ENCODE measurements at regions not wholly inside any gene's neighbourhood (a gene's known extent, or its start where the extent isn't known, plus 50 kb on each side); places are given as distances from the start of the nearest gene placed in this dataset.

GRCh38 chr9:108262836-108263235, 593.0 kb downstream of the ACTL7B start:
- DNase-seq: no peak
- intact Hi-C loops (cut with micrococcal nuclease; ENCODE audit: unreplicated experiment): no loop called here
- Mint-ChIP-seq H3K4me1 (ENCODE audit: low read depth, unreplicated experiment) (no peaks in the 10 kb centered on the region), H3K36me3 (ENCODE audit: insufficient read depth, unreplicated experiment) (peaks cover 5% of the 10 kb centered on the region), H3K27me3 (ENCODE audit: insufficient read depth, unreplicated experiment) (no peaks in the 10 kb centered on the region), H3K4me3 (ENCODE audit: unreplicated experiment) (no peak overlapping the region), H3K27ac (ENCODE audit: unreplicated experiment) (no peak overlapping the region), H3K9me3 (ENCODE audit: unreplicated experiment) (peaks cover 8% of the 10 kb centered on the region)
- Histone ChIP-seq H3K27me3 (replicated peaks; ENCODE audit: control insufficient read depth, insufficient read depth, low read length) (no peaks in the 10 kb centered on the region), H3K4me1 (no peaks in the 10 kb centered on the region), H3K36me3 (ENCODE audit: control insufficient read depth, insufficient read depth, low read length) (no peaks in the 10 kb centered on the region), H3K9me3 (no peaks in the 10 kb centered on the region), H3K4me3 (ENCODE audit: low read depth, low read length) (no peak overlapping the region)
- no peak for TF ChIP-seq CTCF (IDR thresholded peaks at IDR 0.05; ENCODE audit: insufficient read depth in 1 of 2, low read depth in 1 of 2, low read length in 1 of 2, severe bottlenecking in 1 of 2, unreplicated experiment in 1 of 2)
- POLR2A ChIA-PET: no interaction called here
- no TSS peak for BruUV-seq (replicated peaks)
- CTCF ChIA-PET: no interaction called here

- Histone ChIP-seq H3K9me3 (no peaks in the 10 kb centered on the region), H3K36me3 (ENCODE audit: control insufficient read depth, insufficient read depth, low read length) (no peaks in the 10 kb centered on the region), H3K27me3 (replicated peaks; ENCODE audit: control insufficient read depth, insufficient read depth, low read length) (no peaks in the 10 kb centered on the region), H3K4me1 (no peaks in the 10 kb centered on the region; the same call in 1 of the 2 replicates), H3K4me3 (ENCODE audit: low read depth, low read length) (no peak overlapping the region)
- BruUV-seq (replicated peaks): no TSS peak
- intact Hi-C loops (cut with micrococcal nuclease; ENCODE audit: unreplicated experiment): no loop called here
- POLR2A ChIA-PET: no interaction called here
- no peak overlapping the region for H3K27ac Mint-ChIP-seq (ENCODE audit: unreplicated experiment)
- no peaks in the 10 kb centered on the region for H3K27me3 Mint-ChIP-seq (ENCODE audit: insufficient read depth, unreplicated experiment)
- no peaks in the 10 kb centered on the region for H3K4me1 Mint-ChIP-seq (ENCODE audit: low read depth, unreplicated experiment)
- no peak for TF ChIP-seq CTCF (IDR thresholded peaks at IDR 0.05; ENCODE audit: insufficient read depth in 1 of 2, low read depth in 1 of 2, low read length in 1 of 2, severe bottlenecking in 1 of 2, unreplicated experiment in 1 of 2)
- CTCF ChIA-PET: no interaction called here
- no peak for DNase-seq
- no peaks in the 10 kb centered on the region for H3K36me3 Mint-ChIP-seq (ENCODE audit: insufficient read depth, unreplicated experiment)
- H3K4me3 Mint-ChIP-seq (ENCODE audit: unreplicated experiment): no peak overlapping the region
- no peaks in the 10 kb centered on the region for H3K9me3 Mint-ChIP-seq (ENCODE audit: unreplicated experiment)
These were observed 595.7 kb downstream of the ACTL7B start for GRCh38 chr9:108259917-108260675.

GRCh38 chr9:108258640-108259039, 597.1 kb downstream of the ACTL7B start:
- intact Hi-C loops (cut with micrococcal nuclease; ENCODE audit: unreplicated experiment): no loop called here
- Mint-ChIP-seq H3K4me1 (ENCODE audit: low read depth, unreplicated experiment) (no peaks in the 10 kb centered on the region), H3K4me3 (ENCODE audit: unreplicated experiment) (no peak overlapping the region), H3K9me3 (ENCODE audit: unreplicated experiment) (no peaks in the 10 kb centered on the region), H3K36me3 (ENCODE audit: insufficient read depth, unreplicated experiment) (no peaks in the 10 kb centered on the region), H3K27ac (ENCODE audit: unreplicated experiment) (no peak overlapping the region), H3K27me3 (ENCODE audit: insufficient read depth, unreplicated experiment) (no peaks in the 10 kb centered on the region)
- no TSS peak for BruUV-seq (replicated peaks)
- TF ChIP-seq CTCF (IDR thresholded peaks at IDR 0.05; ENCODE audit: insufficient read depth in 1 of 2, low read depth in 1 of 2, low read length in 1 of 2, severe bottlenecking in 1 of 2, unreplicated experiment in 1 of 2): no peak
- Histone ChIP-seq H3K4me3 (ENCODE audit: low read depth, low read length) (no peak overlapping the region), H3K36me3 (ENCODE audit: control insufficient read depth, insufficient read depth, low read length) (no peaks in the 10 kb centered on the region), H3K9me3 (no peaks in the 10 kb centered on the region), H3K27me3 (replicated peaks; ENCODE audit: control insufficient read depth, insufficient read depth, low read length) (no peaks in the 10 kb centered on the region), H3K4me1 (no peaks in the 10 kb centered on the region; the same call in 1 of the 2 replicates)
- ChIA-PET POLR2A (no interaction called here), CTCF (no interaction called here)
- DNase-seq: no peak

Measured in Caco-2 (cell line).